Neural progenitor cell (in vitro differentiated cells): ENCODE measurements at regions not wholly inside any gene's neighbourhood (a gene's known extent, or its start where the extent isn't known, plus 50 kb on each side); places are given as distances from the start of the nearest gene placed in this dataset.

Experiments
- DNase-seq: peaks from one replicate; pipeline ENCODE4 v3.0.0-alpha.2; 2016; ENCODE audit warnings: low spot score
- H2AFZ ChIP-seq: fragments of 200-600 bp; sonication (generic); replicated peaks from 2 replicates; pipeline ENCODE4 v1.6.1; 2016; ENCODE audit warnings: antibody characterized with exemption
- H3F3A ChIP-seq: fragments of 200-600 bp; sonication (generic); 2 replicates; pipeline ENCODE4 v1.6.1; 2016; ENCODE audit warnings: antibody characterized with exemption, low read depth
- H3K27ac ChIP-seq: fragments of 200-600 bp; sonication (generic); 2 replicates; pipeline ENCODE4 v1.5.1; 2016; ENCODE audit warnings: mild to moderate bottlenecking
- H3K27me3 ChIP-seq: fragments of 200-600 bp; sonication (generic); 2 replicates; pipeline ENCODE4 v1.6.1; 2016; ENCODE audit warnings: mild to moderate bottlenecking, moderate library complexity
- H3K36me3 ChIP-seq: fragments of 200-600 bp; sonication (generic); 2 replicates; pipeline ENCODE4 v1.5.1; 2016
- H3K4me1 ChIP-seq: fragments of 200-600 bp; sonication (generic); 2 replicates; pipeline ENCODE4 v1.6.1; 2016; ENCODE audit warnings: mixed run types
- H3K4me2 ChIP-seq: fragments of 200-600 bp; sonication (generic); 2 replicates; pipeline ENCODE4 v1.6.1; 2016
- H3K4me3 ChIP-seq: fragments of 200-600 bp; sonication (generic); 2 replicates; pipeline ENCODE4 v1.5.1; 2016
- H3K79me2 ChIP-seq: fragments of 200-600 bp; sonication (generic); 2 replicates; pipeline ENCODE4 v1.6.1; 2016; ENCODE audit warnings: low read depth
- H3K9ac ChIP-seq: fragments of 200-600 bp; sonication (generic); 2 replicates; pipeline ENCODE4 v1.6.1; 2016
- H3K9me3 ChIP-seq: fragments of 200-600 bp; sonication (generic); 2 replicates; pipeline ENCODE4 v1.5.1; 2016; ENCODE audit warnings: low read depth
- H4K20me1 ChIP-seq: fragments of 200-600 bp; sonication (generic); 2 replicates; pipeline ENCODE4 v1.6.1; 2016; ENCODE audit warnings: low read depth
- H3K27ac Mint-ChIP-seq: 3 replicates; pipeline ENCODE4 v1.8.0; 2021; ENCODE audit warnings: mixed read lengths
- H3K27me3 Mint-ChIP-seq: 2 replicates; pipeline ENCODE4 v1.8.0; 2022; ENCODE audit warnings: low read depth, mild to moderate bottlenecking, inconsistent platforms, moderate library complexity, mixed read lengths; ENCODE audit not compliant: insufficient read depth
- H3K36me3 Mint-ChIP-seq: 3 replicates; pipeline ENCODE4 v1.8.0; 2021; ENCODE audit warnings: mixed read lengths
- H3K4me1 Mint-ChIP-seq: 3 replicates; pipeline ENCODE4 v1.8.0; 2021; ENCODE audit warnings: mixed read lengths
- H3K4me3 Mint-ChIP-seq: 3 replicates; pipeline ENCODE4 v1.8.0; 2021; ENCODE audit warnings: mild to moderate bottlenecking, moderate library complexity, mixed read lengths
- H3K9me3 Mint-ChIP-seq: 3 replicates; pipeline ENCODE4 v1.8.0; 2020; ENCODE audit warnings: mixed read lengths
- CTCF ChIP-seq: fragments of 200-600 bp; sonication (generic); IDR thresholded peaks from 2 replicates; pipeline ENCODE4 v1.5.1; 2017; ENCODE audit warnings: antibody characterized with exemption, mild to moderate bottlenecking
- EZH2 ChIP-seq: fragments of 200-600 bp; sonication (generic); IDR thresholded peaks from 2 replicates; pipeline ENCODE4 v1.6.1; 2017; ENCODE audit warnings: antibody characterized with exemption, mild to moderate bottlenecking, moderate library complexity
- EZH2phosphoT487 ChIP-seq: fragments of 200-600 bp; sonication (generic); IDR thresholded peaks from 2 replicates; pipeline ENCODE4 v1.6.1; 2017; ENCODE audit warnings: antibody characterized with exemption

GRCh38 chr2:58950795-58951462 lies 709.8 kb upstream of the FANCL start:
- TF ChIP-seq CTCF (no peak), EZH2phosphoT487 (no peak), EZH2 (no peak)
- Mint-ChIP-seq H3K4me3 (no peak overlapping the region), H3K4me1 (peaks cover 16% of the 10 kb centered on the region), H3K9me3 (no peaks in the 10 kb centered on the region), H3K27ac (no peak overlapping the region), H3K36me3 (no peaks in the 10 kb centered on the region), H3K27me3 (peaks cover 3% of the 10 kb centered on the region)
- Histone ChIP-seq H3K4me1 (peaks cover 10% of the 10 kb centered on the region), H3K27ac (no peak overlapping the region), H3K9me3 (no peaks in the 10 kb centered on the region), H3K4me3 (no peak overlapping the region), H3F3A (no peaks in the 10 kb centered on the region), H2AFZ (no peak overlapping the region), H3K4me2 (no peak overlapping the region), H3K79me2 (no peaks in the 10 kb centered on the region), H4K20me1 (no peaks in the 10 kb centered on the region), H3K36me3 (no peaks in the 10 kb centered on the region), H3K9ac (no peak overlapping the region), H3K27me3 (no peaks in the 10 kb centered on the region)
- DNase-seq: no peak

GRCh38 chr2:58939388-58939787 lies 698.3 kb upstream of the FANCL start:
- Histone ChIP-seq H3K27ac (no peak overlapping the region), H3K36me3 (no peaks in the 10 kb centered on the region), H3K27me3 (no peaks in the 10 kb centered on the region), H4K20me1 (no peaks in the 10 kb centered on the region), H3K9me3 (no peaks in the 10 kb centered on the region), H3K4me3 (no peak overlapping the region), H3F3A (no peaks in the 10 kb centered on the region), H3K9ac (no peak overlapping the region), H3K79me2 (no peaks in the 10 kb centered on the region), H3K4me1 (no peaks in the 10 kb centered on the region), H3K4me2 (no peak overlapping the region), H2AFZ (no peak overlapping the region)
- H3K27me3 Mint-ChIP-seq: no peaks in the 10 kb centered on the region
- H3K4me3 Mint-ChIP-seq: no peak overlapping the region
- peaks cover 1% of the 10 kb centered on the region for H3K36me3 Mint-ChIP-seq
- TF ChIP-seq EZH2: no peak
- H3K27ac Mint-ChIP-seq: no peak overlapping the region
- H3K9me3 Mint-ChIP-seq: peaks cover 16% of the 10 kb centered on the region
- no peaks in the 10 kb centered on the region for H3K4me1 Mint-ChIP-seq
- DNase-seq: no peak

GRCh38 chr2:58938988-58939387 lies 697.9 kb upstream of the FANCL start:
- Histone ChIP-seq H3F3A (no peaks in the 10 kb centered on the region), H4K20me1 (no peaks in the 10 kb centered on the region), H3K36me3 (no peaks in the 10 kb centered on the region), H2AFZ (no peak overlapping the region), H3K9ac (no peak overlapping the region), H3K4me1 (no peaks in the 10 kb centered on the region), H3K9me3 (no peaks in the 10 kb centered on the region), H3K27ac (no peak overlapping the region), H3K4me3 (no peak overlapping the region), H3K79me2 (no peaks in the 10 kb centered on the region), H3K27me3 (no peaks in the 10 kb centered on the region), H3K4me2 (no peak overlapping the region)
- H3K4me3 Mint-ChIP-seq: no peak overlapping the region
- H3K27ac Mint-ChIP-seq: no peak overlapping the region
- H3K36me3 Mint-ChIP-seq: peaks cover 1% of the 10 kb centered on the region
- no peaks in the 10 kb centered on the region for H3K27me3 Mint-ChIP-seq
- no peak for DNase-seq
- TF ChIP-seq EZH2 (no peak), EZH2phosphoT487 (no peak), CTCF (no peak)
- peaks cover 14% of the 10 kb centered on the region for H3K9me3 Mint-ChIP-seq
- H3K4me1 Mint-ChIP-seq: no peaks in the 10 kb centered on the region

- Histone ChIP-seq H2AFZ (no peak overlapping the region), H3K4me3 (no peak overlapping the region), H3K79me2 (no peaks in the 10 kb centered on the region), H3K4me1 (peaks cover 4% of the 10 kb centered on the region), H3K9ac (no peak overlapping the region), H3F3A (no peaks in the 10 kb centered on the region), H3K4me2 (no peak overlapping the region), H3K36me3 (no peaks in the 10 kb centered on the region), H3K9me3 (no peaks in the 10 kb centered on the region), H3K27ac (no peak overlapping the region), H3K27me3 (no peaks in the 10 kb centered on the region), H4K20me1 (no peaks in the 10 kb centered on the region)
- H3K4me1 Mint-ChIP-seq: no peaks in the 10 kb centered on the region
- DNase-seq: no peak
- H3K9me3 Mint-ChIP-seq: no peaks in the 10 kb centered on the region
- no peak overlapping the region for H3K4me3 Mint-ChIP-seq
- TF ChIP-seq EZH2: no peak
- TF ChIP-seq CTCF: no peak
- no peak for TF ChIP-seq EZH2phosphoT487
- H3K36me3 Mint-ChIP-seq: no peaks in the 10 kb centered on the region
- H3K27ac Mint-ChIP-seq: no peak overlapping the region
- H3K27me3 Mint-ChIP-seq: no peaks in the 10 kb centered on the region
Observed at GRCh38 chr2:58932801-58933200, 691.7 kb upstream of the FANCL start.
